ENCODE measurements at regions not wholly inside any gene's neighbourhood (a gene's known extent, or its start where the extent isn't known, plus 50 kb on each side); places are given as distances from the start of the nearest gene placed in this dataset.
A peak's percentile ranks its signal among the peaks of the same experiment; 100 is the strongest.

DNA sequence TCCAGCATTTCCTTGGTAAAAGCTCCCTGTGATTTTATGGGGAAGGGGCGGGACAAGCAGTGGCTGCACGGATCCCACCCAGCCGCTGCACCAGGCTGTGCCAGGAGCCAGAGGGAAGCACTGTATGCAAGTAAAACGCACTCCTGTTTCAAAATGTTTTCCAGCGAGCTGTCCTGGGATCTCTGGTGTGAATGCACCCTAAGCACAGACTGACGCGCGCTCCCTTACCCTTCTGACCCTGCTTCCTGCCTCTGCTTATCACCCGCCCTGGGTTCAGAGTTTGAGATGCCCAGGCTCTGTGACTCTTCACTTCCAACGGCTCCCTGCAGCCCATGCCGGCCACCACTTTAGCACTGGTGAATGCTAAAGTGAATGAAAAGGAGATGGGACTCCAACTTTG, 131.2 kb downstream of the RHOU start (continued):
- TF ChIP-seq ETS1 (CRISPR knock-in tag; IDR thresholded peaks at IDR 0.05) (no peak), ZNF777 (CRISPR knock-in tag; IDR thresholded peaks at IDR 0.05) (0 out of 2 replicates have a peak, but pooled peaks have one; percentile 26), SOX6 (IDR thresholded peaks at IDR 0.05) (no peak), SOX6 (CRISPR knock-in tag; IDR thresholded peaks at IDR 0.05) (peak; percentile 53), MAX (IDR thresholded peaks at IDR 0.05) (peak; percentile 14; the same call in 1 of the 2 replicates), NFRKB (IDR thresholded peaks at IDR 0.05) (no peak), ZNF883 (CRISPR knock-in tag; IDR thresholded peaks at IDR 0.05; ENCODE audit: not compliant biosample characterization) (no peak), YEATS4 (CRISPR knock-in tag; IDR thresholded peaks at IDR 0.05; ENCODE audit: borderline replicate concordance) (peak; percentile 38; the same call in 1 of the 2 replicates), FUBP1 (CRISPR knock-in tag; IDR thresholded peaks at IDR 0.05; ENCODE audit: borderline replicate concordance) (no peak)
- TF ChIP-seq, protein P1, sequence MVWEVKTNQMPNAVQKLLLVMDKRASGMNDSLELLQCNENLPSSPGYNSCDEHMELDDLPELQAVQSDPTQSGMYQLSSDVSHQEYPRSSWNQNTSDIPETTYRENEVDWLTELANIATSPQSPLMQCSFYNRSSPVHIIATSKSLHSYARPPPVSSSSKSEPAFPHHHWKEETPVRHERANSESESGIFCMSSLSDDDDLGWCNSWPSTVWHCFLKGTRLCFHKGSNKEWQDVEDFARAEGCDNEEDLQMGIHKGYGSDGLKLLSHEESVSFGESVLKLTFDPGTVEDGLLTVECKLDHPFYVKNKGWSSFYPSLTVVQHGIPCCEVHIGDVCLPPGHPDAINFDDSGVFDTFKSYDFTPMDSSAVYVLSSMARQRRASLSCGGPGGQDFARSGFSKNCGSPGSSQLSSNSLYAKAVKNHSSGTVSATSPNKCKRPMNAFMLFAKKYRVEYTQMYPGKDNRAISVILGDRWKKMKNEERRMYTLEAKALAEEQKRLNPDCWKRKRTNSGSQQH (CRISPR knock-in tag; IDR thresholded peaks at IDR 0.05; ENCODE audit: low read depth), result no peak

All from HepG2 (cell line).